ENCODE measurements at regions not wholly inside any gene's neighbourhood (a gene's known extent, or its start where the extent isn't known, plus 50 kb on each side); places are given as distances from the start of the nearest gene placed in this dataset.
A peak's percentile ranks its signal among the peaks of the same experiment; 100 is the strongest.

GRCh38 chr2:116645155-116645554, 1169.3 kb upstream of the DDX18 start:
- no peak for FAIRE-seq

GRCh38 chr2:116668691-116669090, 1145.8 kb upstream of the DDX18 start:
- FAIRE-seq = no peak

- no peak for FAIRE-seq
Measured at GRCh38 chr2:116669782-116670181, 1144.7 kb upstream of the DDX18 start.

- no peak for FAIRE-seq
Measured at GRCh38 chr2:116674188-116674587, 1140.3 kb upstream of the DDX18 start.

GRCh38 chr2:116676776-116677175, 1137.7 kb upstream of the DDX18 start:
- no peak for FAIRE-seq

- no peak for FAIRE-seq
Measured at GRCh38 chr2:116680256-116680936, 1134.1 kb upstream of the DDX18 start.

GRCh38 chr2:116687371-116687770, 1127.1 kb upstream of the DDX18 start:
- no peak for FAIRE-seq

- no peak for FAIRE-seq
Measured at GRCh38 chr2:116692988-116693387, 1121.5 kb upstream of the DDX18 start.

GRCh38 chr2:116696223-116696622, 1118.3 kb upstream of the DDX18 start:
- FAIRE-seq = no peak

GRCh38 chr2:116696903-116697302, 1117.6 kb upstream of the DDX18 start:
- FAIRE-seq = no peak

- FAIRE-seq = no peak
Measured at GRCh38 chr2:116706396-116706795, 1108.1 kb upstream of the DDX18 start.

GRCh38 chr2:116716038-116716437, 1098.5 kb upstream of the DDX18 start:
- no peak for FAIRE-seq

GRCh38 chr2:116716444-116716843, 1098.0 kb upstream of the DDX18 start:
- FAIRE-seq = no peak

- no peak for FAIRE-seq
Measured at GRCh38 chr2:116717832-116718231, 1096.7 kb upstream of the DDX18 start.

- FAIRE-seq = no peak
Measured at GRCh38 chr2:116718451-116718850, 1096.0 kb upstream of the DDX18 start.

- FAIRE-seq = no peak
Measured at GRCh38 chr2:116719836-116720235, 1094.7 kb upstream of the DDX18 start.

GRCh38 chr2:116724550-116724949, 1089.9 kb upstream of the DDX18 start:
- no peak for FAIRE-seq

GRCh38 chr2:116732322-116732721, 1082.2 kb upstream of the DDX18 start:
- FAIRE-seq = no peak

- no peak for FAIRE-seq
Measured at GRCh38 chr2:116733699-116734098, 1080.8 kb upstream of the DDX18 start.

GRCh38 chr2:116737951-116738350, 1076.5 kb upstream of the DDX18 start:
- no peak for FAIRE-seq

GRCh38 chr2:116747103-116747502, 1067.4 kb upstream of the DDX18 start:
- FAIRE-seq = peak; percentile 44

GRCh38 chr2:116749994-116750393, 1064.5 kb upstream of the DDX18 start:
- no peak for FAIRE-seq

- FAIRE-seq = no peak
Measured at GRCh38 chr2:116754381-116755101, 1060.0 kb upstream of the DDX18 start.

- no peak for FAIRE-seq
Measured at GRCh38 chr2:116761864-116762263, 1052.6 kb upstream of the DDX18 start.

- FAIRE-seq = no peak
Measured at GRCh38 chr2:116769514-116769913, 1045.0 kb upstream of the DDX18 start.
